Renal cortex interstitium (tissue), 11 donors: ENCODE measurements at regions not wholly inside any gene's neighbourhood (a gene's known extent, or its start where the extent isn't known, plus 50 kb on each side); places are given as distances from the start of the nearest gene placed in this dataset.
"Not testable (repeated sequence)": the region's sequence is repeated elsewhere in the genome, so short reads cannot be mapped to it uniquely, and the experiment has no call there.

Experiments
- DNase-seq, 11 donors: peaks; one replicate each; pipeline ENCODE4 v3.0.0-alpha.2; 2013; ENCODE audit warnings: low read depth in 9 of 11, low spot score in 4 of 11; ENCODE audit errors: extremely low read depth in 1 of 11

DNA sequence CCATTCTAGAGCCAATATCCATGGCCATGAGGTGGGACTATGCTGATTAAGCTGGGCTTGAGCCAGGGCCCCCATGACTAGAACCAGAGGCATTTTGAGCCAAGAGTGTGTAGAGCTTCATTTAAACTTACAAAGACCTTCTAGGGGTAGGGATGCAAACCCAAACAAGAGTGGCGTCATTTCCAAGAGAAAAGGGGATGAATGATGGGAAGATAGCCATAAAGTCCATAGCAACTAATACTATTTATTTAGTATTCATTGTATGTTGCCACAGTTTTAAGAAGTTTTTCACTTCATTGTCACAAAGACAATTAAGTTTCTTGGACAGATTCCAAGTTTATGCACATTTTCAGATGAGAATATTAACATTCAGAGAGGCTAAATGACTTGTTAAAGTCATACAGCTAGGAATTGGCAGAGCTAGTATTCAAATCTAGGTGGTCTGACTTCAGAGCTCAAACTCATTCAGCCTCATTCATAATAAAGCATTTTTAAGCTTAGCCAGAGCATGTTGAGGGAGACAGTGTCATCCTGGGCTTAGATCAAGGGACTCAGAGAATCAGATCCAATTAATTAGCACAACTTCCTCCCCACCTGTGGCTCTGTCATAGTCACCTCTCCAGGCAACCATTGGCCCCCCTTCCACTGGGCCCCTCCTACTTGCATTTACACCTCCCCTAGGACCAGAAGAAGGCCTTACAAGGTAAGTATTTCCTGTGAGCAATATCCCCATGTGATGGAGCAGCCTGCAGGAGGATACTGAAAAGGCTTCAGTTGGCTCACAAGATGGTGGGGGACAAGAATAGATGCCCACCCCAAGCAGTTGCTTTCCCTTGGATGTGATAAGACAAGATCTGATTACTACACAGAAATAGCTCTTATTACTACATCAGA lies 95.0 kb upstream of the PCSK1 start:
- DNase-seq, result no peak

DNA sequence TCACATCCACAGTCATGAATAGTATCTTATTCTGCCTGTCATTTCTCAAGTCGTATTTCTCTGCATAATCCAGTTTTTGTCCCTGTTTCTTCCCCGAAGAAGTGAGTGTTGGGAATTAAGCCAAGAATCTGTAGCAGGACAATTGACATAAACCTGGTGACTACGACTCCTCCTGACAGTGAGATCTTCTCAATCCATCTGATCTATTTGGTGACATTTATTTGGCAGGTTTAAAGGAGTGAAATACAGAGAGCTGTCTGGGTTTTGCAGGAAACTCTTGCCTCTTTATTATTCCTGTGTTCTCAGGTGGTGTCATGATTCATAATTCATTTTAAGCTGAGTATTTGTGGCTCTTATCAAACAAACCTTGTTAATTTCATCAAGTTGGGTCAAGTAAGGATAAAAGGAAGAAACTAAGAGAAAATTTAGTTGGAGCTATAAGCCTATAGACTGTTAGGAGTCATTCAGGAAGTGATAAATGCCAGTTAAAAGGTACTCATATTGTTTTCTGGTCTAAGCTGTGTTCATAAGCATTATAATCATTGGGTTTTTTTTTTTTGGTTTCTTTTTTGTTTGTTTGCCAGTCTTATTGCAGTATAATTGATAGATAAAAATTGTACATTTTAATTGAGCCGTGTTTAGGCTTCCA lies 95.9 kb upstream of the PCSK1 start:
- no peak for DNase-seq

DNA sequence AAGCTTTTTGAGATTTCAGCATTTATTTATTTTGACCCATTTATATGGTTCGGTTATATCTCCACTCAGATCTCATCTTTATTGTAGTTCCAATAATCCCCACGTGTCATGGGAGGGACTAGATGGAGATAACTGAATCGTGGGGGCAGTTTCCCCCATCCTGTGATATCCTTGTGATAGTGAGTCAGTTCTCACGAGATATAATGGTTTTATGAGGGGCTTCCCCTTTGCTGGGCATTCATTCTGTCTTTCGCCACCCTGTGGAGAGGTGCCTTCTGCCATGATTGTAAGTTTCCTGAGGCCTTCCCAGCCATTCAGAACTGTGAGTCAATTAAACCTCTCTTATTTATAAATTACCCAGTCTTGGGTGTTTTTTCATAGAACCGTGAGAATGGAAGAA lies 96.5 kb upstream of the PCSK1 start:
- DNase-seq, result no peak

DNA sequence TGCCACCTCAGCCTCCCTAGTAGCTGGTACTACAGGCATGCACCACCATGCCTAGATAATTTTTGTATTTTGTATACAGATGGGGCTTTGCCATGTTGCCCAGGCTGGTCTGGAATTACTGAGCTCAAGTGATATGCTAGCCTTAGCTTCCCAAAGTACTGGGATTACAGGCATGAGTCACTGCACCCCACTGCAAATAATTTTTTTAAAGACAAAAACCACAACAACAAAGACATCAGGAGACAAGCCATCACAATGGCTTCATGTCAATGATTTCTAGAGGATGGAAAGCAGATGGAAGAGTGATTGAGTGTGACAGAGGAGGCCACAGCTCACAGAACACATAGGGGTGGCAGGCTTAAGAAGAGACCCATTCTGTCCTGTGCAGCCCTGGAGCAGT lies 97.9 kb upstream of the PCSK1 start:
- no peak for DNase-seq

DNA sequence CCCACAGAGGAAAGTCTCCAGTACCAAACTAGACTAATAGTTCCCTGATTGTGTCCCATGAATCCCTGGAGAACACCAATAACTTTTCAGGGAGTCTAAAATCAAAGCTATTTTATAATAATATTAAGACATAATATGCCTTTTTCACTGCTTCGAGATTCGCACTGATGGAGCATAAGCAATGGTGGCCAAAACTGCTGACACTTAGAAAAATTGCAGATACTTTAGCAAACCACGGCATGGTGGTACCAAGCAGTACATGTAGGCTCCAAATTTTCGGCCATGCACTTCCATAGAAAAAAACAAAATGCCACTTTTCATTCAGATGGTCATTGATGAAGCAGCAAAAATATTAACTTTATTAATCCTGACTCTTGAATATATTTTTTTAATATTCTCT lies 100.3 kb upstream of the PCSK1 start:
- no peak for DNase-seq

DNA sequence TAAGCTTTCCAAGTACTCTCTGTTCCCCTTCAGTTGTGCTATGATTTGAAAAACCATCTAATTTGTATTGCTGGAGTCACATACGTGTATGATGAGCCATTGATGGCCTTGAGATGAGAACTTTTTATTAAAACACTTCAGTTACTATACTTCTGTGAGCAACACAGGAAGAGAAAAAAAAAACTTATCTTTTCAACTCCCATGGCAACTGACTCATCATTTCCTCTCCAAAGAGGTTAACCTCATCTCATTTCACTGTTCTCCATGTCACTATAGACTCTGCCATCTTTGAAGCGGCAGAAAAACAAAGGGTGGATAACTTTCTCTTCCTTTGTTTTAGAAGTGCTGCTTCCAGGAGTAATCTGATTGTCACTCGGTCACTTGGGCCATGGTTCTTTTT lies 104.3 kb upstream of the PCSK1 start:
- no peak for DNase-seq

DNA sequence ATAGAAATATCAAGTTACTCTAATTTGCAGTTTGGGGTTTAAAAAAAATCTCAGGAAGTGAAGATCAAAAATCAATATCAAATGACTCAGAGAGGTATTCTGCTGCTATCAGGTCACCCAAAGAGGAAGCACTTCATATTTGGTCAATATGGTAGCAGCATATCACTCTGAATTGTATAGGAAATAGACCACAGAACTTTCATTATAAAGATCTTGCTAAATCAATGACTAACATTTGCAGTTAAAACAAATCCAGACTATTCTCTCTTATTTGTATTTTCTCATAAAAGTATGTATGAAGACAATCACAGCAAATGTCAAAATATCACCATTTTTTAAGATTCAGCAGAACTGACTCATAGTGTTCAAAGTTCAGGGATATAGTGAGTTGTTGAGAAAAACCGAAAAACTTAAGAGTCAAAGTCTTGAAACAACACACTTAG lies 105.8 kb upstream of the PCSK1 start:
- no peak for DNase-seq

DNA sequence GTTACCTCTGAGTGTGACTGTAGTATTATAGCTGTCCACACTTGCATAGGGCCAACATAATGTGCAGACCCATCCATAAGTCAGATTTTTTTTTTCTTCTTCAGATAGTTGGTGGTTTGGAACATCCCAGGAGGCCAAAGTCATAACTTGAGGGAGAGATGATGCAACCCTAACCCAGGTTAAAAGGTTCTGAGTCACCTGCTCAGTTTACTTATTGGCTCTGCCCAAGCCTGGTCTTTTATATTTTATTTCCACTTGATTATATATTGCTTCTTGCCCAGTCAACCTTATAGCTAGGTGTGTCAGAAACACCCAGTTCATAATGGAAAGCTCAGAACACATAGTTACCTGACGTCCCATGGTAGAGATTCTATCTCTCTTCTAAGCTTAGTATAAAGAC lies 113.1 kb upstream of the PCSK1 start:
- DNase-seq, result no peak

DNA sequence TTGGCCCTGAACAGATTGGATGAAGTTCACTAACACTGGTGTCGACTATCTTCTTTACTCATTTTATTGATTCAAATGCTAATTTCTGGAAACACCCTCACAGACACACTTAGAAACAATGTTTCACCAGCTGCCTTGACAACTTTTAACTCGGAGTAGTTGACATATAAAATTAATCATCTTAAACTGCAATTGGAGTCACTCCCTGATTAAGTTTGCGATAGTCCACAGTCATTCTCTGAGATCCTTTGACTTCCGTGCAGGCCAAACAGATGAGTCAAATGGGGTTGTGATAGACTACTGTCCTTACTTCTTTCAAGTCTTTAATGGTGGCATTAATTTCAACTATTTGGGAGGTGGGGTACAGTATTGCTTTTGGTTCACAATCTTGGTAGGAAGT lies 114.4 kb upstream of the PCSK1 start:
- no peak for DNase-seq

DNA sequence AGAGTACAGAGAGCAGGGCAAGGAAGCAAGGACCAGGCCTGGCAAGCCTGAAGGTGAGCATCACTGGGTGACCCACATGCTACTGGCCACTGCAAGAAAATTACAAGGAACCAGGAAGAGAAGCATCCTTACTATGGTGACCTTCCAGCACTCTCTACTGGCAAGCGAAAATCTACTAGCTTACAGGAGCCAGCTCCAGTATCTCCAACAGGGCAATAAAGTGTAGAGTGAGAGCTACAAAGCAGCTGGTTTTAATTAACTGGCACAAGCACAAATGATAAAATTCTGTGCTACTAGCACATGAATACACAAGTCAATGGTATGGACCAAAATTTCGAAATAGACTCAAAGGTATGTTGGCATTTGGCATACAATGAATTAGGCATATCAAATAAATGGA lies 113.3 kb upstream of the CAST start:
- DNase-seq, result no peak

DNA sequence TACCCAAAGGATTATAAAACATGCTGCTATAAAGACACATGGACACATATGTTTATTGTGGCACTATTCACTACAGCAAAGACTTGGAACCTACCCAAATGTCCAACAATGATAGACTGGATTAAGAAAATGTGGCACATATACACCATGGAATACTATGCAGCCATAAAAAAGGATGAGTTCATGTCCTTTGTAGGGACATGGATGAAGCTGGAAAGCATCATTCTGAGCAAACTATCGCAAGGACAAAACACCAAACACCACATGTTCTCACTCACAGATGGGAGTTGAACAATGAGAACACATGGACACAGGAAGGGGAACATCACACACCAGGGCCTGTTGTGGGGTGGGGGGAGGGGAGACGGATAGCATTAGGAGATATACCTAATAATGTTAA lies 101.3 kb upstream of the CAST start:
- DNase-seq, result not testable (repeated sequence)

DNA sequence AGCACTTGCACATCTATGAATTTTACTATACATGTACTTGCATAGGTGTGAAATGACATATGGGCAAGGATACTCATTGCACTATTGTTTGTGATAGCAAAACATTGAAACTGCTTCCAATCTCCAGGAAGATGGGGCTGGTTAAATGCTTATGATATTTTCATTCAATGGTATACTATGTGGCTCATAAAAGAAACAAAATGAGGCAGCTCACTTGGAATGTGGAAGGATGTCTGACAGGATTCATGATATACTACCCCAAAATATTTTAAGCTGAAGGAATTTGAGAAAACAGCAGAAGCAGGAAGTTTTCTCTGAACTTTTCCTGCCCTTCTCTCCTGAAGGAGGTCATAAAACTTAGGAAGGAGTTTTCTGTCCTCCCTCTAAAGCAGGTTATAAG lies 99.6 kb upstream of the CAST start:
- no peak for DNase-seq

DNA sequence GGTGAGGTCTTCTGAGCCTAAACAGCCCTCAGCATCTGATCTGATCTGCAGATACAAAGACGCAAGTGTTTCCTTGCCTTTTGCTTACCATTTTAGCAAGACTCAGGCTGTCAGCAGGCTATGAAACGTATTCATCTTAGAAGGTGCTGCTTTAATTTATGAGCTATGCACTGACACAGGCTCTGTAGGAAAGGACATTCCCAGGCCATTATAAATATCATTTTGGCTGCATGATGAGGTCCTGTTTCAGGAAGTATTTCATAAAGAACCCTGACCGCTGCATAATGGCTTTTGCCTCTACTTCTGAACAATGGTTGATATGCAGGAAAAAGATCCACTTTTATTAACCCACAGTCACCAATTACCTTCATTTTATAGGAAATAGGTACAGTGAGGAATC lies 98.4 kb upstream of the CAST start:
- DNase-seq, result no peak

DNA sequence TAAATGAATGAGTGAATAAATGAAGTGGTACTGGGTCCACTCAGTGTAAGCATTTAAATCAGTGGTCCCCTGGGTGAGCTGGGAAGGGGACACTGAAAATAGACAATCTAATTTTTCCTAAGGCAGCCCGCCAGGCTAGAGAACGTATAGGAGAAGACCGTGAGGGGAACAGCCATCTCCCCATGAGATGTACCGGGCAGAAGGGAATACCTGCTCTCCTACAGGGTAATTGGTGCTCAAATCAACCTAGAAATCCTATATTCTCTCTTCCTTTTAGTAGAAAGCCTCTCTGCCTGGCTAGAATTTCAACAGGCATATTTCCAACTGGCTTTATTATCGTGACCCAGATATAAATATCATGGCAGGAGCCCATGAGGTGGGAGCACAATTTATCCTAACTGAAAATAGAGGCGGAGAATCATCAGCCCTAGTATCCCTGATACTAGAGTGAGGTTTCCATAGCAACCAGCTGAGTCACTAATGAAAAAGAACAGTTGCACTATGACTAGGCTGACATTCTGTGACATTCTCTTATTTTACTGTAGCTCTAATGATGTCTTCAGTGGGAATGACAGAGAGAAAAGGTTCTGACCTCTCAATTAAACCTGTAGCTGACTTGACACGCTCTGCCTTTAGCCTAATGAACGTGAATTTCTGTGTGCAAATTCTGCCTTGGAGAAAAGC lies 96.5 kb upstream of the CAST start:
- DNase-seq, result no peak

DNA sequence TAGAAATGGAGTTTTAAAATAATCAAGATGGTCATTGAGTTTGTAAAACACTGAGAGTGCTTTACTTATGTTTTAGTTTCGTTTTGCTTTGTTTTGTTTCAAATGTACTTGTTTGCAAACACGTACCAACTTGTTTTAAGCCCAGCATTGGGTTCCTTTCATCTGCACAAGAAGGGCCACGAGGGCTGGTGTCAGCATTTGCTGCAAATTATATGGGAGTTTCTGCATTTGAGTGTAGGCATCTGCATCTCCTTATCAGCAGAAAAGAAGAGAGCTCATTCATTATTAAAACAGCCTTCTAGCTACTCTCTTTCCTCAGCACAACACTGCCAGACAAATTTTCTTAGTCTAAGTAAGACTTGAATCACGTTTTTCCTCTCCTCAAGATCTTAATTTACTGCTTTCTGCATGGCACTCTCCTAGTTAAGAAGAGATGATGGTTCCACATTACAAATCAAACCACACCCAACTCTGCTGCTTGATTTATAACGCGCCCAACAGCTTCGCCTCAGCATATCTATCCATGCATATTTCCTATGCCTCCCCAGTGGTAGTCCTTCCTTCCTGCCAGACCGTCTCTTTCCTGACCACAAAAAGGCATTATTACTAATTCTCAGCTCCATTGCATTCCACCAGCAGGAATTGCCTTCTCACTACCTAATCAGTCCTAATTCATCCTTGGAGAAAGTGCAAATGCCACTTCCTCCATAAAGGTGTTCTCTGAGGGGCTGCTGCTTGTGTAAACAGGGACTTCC lies 95.2 kb upstream of the CAST start:
- DNase-seq, result no peak

DNA sequence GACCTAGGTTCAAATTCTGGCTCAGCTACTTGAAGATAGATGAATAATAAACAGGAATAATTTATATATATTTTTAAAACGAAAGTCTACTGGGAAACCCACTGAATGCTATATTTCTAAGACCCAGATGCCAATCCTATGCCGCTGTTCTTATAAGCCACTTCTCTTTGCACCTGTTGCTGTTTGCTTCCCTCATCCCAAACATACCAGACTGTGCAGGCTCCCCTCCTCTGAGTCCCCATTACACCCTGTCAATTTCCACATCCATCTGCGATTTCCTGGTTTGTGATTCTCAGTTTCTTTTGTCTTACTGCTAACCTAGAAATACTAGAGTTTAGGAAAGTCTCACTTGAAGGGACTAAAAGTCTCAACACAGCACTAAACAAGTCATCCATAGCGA lies 92.8 kb upstream of the CAST start:
- DNase-seq, result no peak

DNA sequence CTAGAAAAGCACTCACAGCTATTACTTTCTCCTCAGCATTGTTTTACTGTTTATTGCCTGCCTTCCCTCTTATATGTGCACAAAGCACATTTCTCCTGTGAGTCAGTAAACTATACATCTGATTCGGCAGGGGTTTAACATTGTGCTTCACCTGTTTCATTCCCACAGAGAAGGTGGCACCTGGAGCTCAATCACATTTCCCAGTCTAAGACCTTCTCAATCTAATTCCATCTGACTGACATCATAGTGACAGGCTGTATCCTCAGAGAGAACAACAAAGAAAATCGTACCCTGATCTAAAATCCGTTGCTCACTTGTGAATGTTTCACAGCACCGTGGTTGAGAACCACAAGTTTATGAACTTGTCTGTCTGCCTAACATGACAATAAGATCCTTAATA lies 92.4 kb upstream of the CAST start:
- DNase-seq, result no peak

DNA sequence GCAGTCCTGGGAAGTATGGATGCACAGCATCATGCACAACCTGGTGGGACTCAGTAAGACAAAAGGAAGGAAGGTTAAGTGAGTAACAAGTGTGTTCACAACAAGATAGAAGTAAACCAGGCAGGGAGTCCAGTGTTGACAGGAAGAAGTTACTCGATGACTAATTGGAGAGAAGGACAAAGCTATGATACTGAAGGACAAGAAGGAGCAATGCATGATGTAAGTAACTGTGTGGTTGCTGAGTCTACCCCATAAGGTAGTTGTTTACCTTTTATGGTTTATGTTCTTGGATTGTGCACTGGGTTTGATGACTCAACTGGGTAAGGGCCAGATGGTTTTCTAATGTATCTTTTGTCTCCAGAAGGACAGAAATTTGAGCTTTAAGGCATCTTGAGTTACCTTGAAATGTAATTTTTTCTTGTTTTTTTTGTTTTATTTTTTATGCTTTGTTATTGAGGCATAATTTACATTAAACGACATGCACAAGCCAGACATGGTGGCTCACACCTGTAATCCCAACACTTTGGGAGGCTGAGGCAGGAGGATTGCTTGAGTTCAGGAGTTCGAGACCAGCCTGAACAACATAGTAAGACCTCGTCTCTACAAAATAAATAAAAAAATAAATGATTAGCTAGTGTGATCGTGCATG lies 89.2 kb upstream of the CAST start:
- DNase-seq, result no peak

DNA sequence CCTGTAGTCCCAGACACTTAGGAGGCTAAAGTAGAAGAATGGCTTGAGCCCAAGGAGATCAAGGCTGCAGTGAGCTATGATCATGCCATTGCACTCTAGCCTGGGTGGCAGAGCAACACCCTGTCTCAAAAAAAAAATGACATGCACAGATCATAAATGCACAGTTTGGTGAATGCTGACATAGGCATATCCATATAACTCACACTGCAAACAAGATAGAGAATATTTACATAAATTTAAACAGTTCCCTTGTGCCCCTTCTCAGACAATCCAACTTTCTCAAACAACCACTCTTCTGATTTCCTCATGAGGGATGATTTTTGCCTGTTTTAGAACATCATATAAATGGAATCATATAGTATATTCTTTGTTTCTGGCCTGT lies 88.7 kb upstream of the CAST start:
- DNase-seq, result no peak
